HG02571 (cell line): ENCODE measurements at regions not wholly inside any gene's neighbourhood (a gene's known extent, or its start where the extent isn't known, plus 50 kb on each side); places are given as distances from the start of the nearest gene placed in this dataset.
"Not testable (repeated sequence)": the region's sequence is repeated elsewhere in the genome, so short reads cannot be mapped to it uniquely, and the experiment has no call there.

Source experiments
- ATAC-seq: cut with Tn5 transposase; IDR thresholded peaks from one replicate; pipeline ENCODE4 v1.9.1; 2021; ENCODE audit warnings: mild to moderate bottlenecking, moderate library complexity; ENCODE audit not compliant: unreplicated experiment

DNA sequence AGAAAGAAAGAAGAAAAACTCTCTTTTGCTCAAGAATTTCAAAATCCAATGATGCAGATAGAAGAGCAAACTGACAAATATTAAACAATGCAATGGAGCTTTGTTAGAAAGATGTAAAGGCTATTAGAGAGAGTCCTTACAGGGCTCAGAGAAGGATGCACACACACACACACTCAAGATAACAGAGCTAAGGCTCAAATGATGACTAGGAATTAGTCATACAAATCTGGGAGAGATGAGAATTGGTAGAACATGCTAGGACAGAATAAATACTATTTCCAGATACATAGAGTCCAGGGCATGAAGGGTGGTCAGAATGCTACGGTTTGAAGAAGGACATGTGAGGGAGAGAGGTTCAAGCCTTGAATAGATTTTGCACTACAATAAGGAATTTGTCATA is 650.1 kb upstream of the MDGA2 start:
- no peak for ATAC-seq

DNA sequence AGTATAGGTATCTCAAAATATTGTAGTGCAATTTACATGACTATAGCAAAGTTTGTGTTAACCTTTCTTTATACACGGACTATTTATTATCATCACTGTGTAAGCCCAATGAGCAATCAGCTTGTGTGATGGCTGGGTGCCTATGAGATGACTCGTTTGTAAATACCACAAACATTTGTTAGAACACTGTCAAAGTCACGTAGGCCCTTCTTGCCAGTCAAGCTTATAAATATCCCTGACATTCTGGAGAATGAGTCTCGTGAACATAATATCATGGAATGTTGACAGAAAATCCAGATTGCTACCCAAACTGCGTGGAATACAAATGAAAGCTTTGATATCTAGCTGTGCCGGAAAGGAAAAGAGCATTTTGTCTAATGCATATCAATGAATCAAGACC is 648.3 kb upstream of the MDGA2 start:
- no peak for ATAC-seq

DNA sequence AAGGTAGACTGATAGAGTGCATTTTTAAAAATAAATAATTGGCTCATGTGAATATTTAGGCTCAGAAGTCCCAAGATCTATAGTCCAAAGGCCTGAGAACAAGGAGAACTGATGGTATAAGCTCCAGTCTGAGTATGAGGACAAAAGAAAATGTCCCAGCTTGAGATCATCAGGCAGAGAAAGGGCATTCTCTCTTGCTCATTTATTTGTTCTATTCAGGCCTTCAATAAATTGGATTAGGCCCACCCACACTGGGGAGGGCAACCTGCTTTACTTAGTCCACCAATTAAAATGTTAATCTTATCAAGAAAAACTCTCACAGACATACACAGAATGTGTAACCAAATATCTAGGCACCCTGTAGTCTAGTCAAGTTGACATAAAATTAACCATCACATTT is 644.4 kb upstream of the MDGA2 start:
- no peak for ATAC-seq

DNA sequence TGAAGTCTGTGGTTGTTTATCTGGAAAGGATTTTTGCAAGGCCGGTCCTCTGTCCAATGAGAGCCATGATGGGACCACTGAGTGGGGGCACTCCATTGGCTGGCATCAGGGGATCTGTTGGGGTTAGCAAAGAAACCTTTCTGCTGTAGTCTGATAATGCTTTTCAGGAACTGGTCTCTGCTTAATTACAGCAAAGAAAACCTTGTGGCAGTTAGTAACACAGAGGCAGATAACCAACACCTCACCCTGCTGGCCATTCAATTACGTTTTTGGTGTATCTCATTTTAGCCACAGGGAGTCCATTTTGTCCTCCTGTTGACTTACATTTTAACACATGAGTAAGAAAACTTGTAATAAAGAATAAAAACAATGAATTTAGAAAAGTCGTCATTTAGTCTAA is 629.3 kb upstream of the MDGA2 start:
- no peak for ATAC-seq

- no peak for ATAC-seq
These were observed 614.3 kb upstream of the MDGA2 start for GRCh38 chr14:48289701-48290100.

GRCh38 chr14:48285217-48285616 is 609.8 kb upstream of the MDGA2 start:
- not testable (repeated sequence) for ATAC-seq

GRCh38 chr14:48275301-48275700 is 599.9 kb upstream of the MDGA2 start:
- no peak for ATAC-seq

DNA sequence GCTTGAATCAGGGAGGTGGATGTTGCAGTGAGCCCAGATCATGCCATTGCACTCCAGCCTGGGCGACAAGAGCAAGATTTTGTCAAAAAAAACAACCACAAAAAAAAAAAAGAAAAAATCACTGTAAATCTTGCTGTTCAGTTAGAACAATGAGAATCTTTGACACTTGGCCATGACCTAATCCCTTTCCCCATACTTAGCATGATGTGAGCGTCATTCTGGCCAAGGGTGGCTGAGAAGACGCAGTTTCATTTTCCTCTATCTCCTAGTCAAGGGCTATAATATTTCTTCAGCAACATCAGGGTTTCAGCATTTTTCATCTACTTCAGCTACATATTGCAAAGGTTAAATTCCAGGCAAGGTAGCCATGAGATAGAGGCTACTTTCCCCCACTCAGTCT is 599.4 kb upstream of the MDGA2 start:
- ATAC-seq: no peak

DNA sequence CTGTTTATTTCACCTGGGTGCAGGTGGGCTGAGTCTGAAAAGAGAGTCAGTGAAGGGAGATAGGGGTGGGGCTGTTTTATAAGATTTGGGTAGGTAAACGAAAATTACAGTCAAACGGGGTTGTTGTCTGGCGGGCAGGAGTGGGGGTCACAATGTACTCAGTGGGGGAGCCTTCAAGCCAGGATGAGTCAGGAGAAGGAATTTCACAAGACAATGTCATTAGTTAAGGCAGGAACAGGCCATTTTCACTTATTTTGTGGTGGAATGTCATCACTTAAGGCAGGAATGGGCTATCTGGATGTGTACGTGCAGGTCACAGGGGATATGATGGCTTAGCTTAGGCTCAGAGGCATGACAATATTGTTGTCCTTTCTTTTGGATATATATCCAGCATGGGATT is 592.5 kb upstream of the MDGA2 start:
- not testable (repeated sequence) for ATAC-seq

GRCh38 chr14:48266201-48266600 is 590.8 kb upstream of the MDGA2 start:
- not testable (repeated sequence) for ATAC-seq

GRCh38 chr14:48261436-48261835 is 586.0 kb upstream of the MDGA2 start:
- ATAC-seq: no peak

DNA sequence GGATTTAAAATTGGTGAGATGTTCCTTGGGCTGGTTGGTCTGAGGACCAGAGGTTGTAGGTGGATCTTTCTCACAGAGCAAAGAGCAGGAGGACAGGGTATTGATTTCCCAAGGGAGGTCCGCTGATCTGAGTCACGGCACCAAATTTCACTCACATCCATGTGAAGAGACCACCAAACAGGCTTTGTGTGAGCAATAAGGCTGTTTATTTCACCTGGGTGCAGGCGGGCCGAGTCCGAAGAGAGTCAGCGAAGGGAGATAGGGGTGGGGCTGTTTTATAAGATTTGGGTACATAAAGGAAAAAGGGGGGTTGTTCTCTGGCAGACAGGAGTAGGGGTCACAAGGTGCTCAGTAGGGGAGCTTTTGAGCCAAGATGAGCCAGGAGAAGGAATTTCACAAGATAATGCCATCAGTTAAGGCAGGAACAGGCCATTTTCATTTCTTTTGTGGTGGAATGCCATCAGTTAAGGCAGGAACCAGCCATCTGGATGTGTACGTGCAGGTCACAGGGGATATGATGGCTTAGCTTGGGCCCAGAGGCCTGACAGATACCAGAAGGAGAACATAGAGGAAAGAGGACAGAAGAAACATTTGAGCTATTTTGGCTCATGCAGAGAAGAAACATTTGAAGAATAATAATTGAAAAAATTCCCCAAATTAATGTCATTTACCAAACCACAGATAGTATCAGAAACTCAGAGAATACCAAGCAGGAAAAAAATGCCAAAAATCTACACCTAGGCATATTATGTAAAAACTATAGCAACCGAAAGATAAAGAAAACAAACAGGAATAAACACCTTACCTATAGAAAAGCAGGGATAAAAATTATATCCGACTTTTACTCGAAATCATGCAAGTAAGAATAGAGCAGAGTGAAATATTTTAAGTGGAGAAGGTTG is 585.2 kb upstream of the MDGA2 start:
- ATAC-seq: not testable (repeated sequence)

- ATAC-seq: not testable (repeated sequence)
These were observed 584.5 kb upstream of the MDGA2 start for GRCh38 chr14:48259876-48260275.

GRCh38 chr14:48259232-48259631 is 583.8 kb upstream of the MDGA2 start:
- ATAC-seq: not testable (repeated sequence)

- not testable (repeated sequence) for ATAC-seq
These were observed 583.3 kb upstream of the MDGA2 start for GRCh38 chr14:48258703-48259102.

DNA sequence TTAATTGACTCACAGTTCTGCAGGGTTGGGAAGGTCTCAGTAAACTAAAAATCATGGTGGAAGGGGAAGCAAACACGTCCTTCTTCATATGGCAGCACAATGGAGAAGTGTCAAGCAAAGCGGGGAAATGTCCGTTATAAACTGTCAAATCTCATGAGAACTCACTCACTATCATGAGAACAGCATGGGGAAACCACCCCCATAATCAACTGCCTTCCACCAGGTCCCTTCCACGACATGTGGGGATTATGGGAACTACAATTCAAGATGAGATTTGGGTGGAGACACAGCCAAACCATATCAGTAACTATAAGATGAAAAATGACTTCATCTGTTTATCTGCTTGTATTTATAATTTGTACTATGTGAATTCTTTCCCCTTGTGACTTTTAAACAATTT is 577.6 kb upstream of the MDGA2 start:
- ATAC-seq: no peak

DNA sequence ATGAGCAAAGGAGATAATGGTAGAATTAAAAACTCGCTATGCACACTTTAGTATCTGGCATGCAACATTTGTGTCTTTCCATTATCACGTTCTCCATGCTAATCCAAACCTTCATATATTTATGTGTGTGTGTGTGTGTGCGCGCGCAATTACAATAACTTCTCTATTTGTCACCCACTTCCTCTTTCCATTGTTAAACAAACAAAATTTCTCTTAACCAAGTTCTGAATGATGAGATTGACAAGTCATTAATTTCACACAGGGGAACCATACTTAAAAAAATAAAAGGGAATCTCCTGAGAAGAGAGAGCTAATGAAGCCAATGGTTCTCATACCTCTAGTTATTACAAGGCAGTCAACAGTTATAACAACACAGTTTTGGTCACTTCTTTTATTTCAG is 575.9 kb upstream of the MDGA2 start:
- ATAC-seq: no peak

DNA sequence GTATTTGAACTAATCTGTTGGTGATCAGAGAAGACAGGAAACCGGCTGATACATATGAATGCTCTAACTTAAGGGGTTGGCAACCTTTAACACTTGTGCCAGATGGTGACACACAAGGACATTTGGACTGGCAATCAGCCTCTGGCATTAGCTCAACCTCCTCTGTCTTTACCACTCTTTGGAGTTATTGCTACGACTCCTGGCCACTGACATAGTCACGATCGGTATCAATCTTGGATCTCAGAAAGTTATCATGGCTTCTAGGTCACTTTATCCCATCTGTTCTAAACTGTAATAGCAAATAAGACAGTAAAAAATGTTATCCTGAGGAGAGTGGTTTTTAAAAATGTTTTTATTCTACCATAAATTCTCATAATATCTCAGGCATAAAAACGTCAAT is 575.2 kb upstream of the MDGA2 start:
- ATAC-seq: no peak

GRCh38 chr14:48247977-48248376 is 572.6 kb upstream of the MDGA2 start:
- ATAC-seq: no peak

DNA sequence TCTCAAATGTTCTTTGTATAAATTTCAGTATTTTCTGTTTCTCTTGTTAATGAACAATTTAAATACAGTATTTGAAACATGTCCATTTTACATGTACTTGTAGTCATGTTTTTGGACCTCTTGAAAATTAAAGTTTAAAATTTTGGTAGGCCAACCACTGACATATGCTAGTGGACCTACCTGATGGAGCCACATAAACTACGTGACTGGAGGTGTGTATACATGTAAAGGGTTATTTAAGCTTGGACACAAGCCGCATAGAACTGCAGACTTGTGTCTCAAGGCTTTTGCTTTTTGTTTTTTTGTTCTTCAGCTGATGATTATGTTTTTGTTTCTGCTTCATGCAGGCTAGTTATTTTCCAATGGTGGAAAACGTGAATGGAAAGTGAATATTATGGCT is 568.5 kb upstream of the MDGA2 start:
- ATAC-seq: no peak

GRCh38 chr14:48229091-48229490 is 553.7 kb upstream of the MDGA2 start:
- ATAC-seq: no peak

DNA sequence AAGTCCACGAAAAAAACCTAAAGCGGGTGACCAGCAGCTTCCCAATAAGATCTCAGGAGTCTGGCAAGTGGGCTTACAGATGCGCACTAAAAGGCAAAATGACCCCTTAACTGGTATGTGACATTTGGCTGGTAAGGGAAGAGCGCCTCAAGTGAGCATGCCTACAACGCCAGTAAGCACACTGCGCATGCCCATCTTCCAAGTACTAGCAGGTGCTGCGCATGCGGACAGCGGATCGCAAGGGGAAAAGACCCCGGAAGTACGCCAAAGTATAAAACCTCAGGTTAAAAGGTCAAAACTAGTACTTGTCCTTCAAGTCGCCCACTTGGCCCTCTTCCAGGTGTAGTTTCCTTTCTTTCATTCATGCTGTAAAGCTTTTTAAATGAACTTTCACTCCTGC is 518.5 kb upstream of the MDGA2 start:
- ATAC-seq: no peak

- ATAC-seq: not testable (repeated sequence)
These were observed 474.2 kb upstream of the MDGA2 start for GRCh38 chr14:48149624-48150023.
